Karpas-422 (cell line): ENCODE measurements at regions not wholly inside any gene's neighbourhood (a gene's known extent, or its start where the extent isn't known, plus 50 kb on each side); places are given as distances from the start of the nearest gene placed in this dataset.

Source experiments
- DNase-seq: peaks from one replicate; pipeline ENCODE4 v3.0.0-alpha.2; 2015
- H2AFZ ChIP-seq: fragments of 200-600 bp; sonication (generic); 2 replicates; pipeline ENCODE4 v1.6.1; 2014; ENCODE audit warnings: antibody characterized with exemption, low read length, mixed read lengths
- H3K27ac ChIP-seq: fragments of 200-600 bp; sonication (generic); 2 replicates; pipeline ENCODE4 v1.5.1; 2014; ENCODE audit warnings: mild to moderate bottlenecking, low read length, moderate library complexity
- H3K27me3 ChIP-seq: fragments of 200-600 bp; sonication (generic); 2 replicates; pipeline ENCODE4 v1.6.1; 2014; ENCODE audit warnings: low read length, mixed read lengths
- H3K36me3 ChIP-seq: fragments of 200-600 bp; sonication (generic); 2 replicates; pipeline ENCODE4 v1.6.1; 2014; ENCODE audit warnings: low read length, mixed read lengths; ENCODE audit not compliant: insufficient read depth
- H3K4me1 ChIP-seq: fragments of 200-600 bp; sonication (generic); 2 replicates; pipeline ENCODE4 v1.6.1; 2014; ENCODE audit warnings: mild to moderate bottlenecking, low read length, mixed read lengths
- H3K4me2 ChIP-seq: fragments of 200-600 bp; sonication (generic); 2 replicates; pipeline ENCODE4 v1.6.1; 2014; ENCODE audit warnings: low read length, low read depth, mild to moderate bottlenecking; ENCODE audit not compliant: poor library complexity, severe bottlenecking
- H3K4me3 ChIP-seq: fragments of 200-600 bp; sonication (generic); 2 replicates; pipeline ENCODE4 v1.5.1; 2014; ENCODE audit warnings: mild to moderate bottlenecking, antibody characterized with exemption, low read length, mixed read lengths
- H3K79me2 ChIP-seq: fragments of 200-600 bp; sonication (generic); 2 replicates; pipeline ENCODE4 v1.6.1; 2014; ENCODE audit warnings: mild to moderate bottlenecking, low read length, mixed read lengths
- H3K9ac ChIP-seq: fragments of 200-600 bp; sonication (generic); 2 replicates; pipeline ENCODE4 v1.6.0; 2014; ENCODE audit warnings: low read length
- H3K9me2 ChIP-seq: fragments of 200-600 bp; sonication (generic), shearing (Covaris generic); replicated peaks from 2 replicates; pipeline ENCODE4 v1.6.0; 2014; ENCODE audit warnings: mild to moderate bottlenecking, low read length, moderate library complexity; ENCODE audit not compliant: insufficient read depth
- H3K9me3 ChIP-seq: fragments of 300-700, 200-600 bp; sonication (generic); 2 replicates; pipeline ENCODE4 v1.6.1; 2014; ENCODE audit warnings: low read length, mixed read lengths
- H4K20me1 ChIP-seq: fragments of 200-600 bp; sonication (generic); 2 replicates; pipeline ENCODE4 v1.6.1; 2014; ENCODE audit warnings: mild to moderate bottlenecking, antibody characterized with exemption, low read length, low read depth; ENCODE audit not compliant: insufficient read depth

GRCh38 chr4:3343358-3343757 lies 50.5 kb downstream of the RGS12 start:
- H3K9me2 ChIP-seq: no peaks in the 10 kb centered on the region
- H3K79me2 ChIP-seq: no peaks in the 10 kb centered on the region
- H3K36me3 ChIP-seq: no peaks in the 10 kb centered on the region
- no peak overlapping the region for H3K27ac ChIP-seq
- H3K27me3 ChIP-seq: no peaks in the 10 kb centered on the region
- H3K4me1 ChIP-seq: no peaks in the 10 kb centered on the region
- H4K20me1 ChIP-seq: no peaks in the 10 kb centered on the region
- DNase-seq: no peak
- H3K4me3 ChIP-seq: no peak overlapping the region
- no peak overlapping the region for H2AFZ ChIP-seq
- H3K4me2 ChIP-seq: no peak overlapping the region
- no peaks in the 10 kb centered on the region for H3K9me3 ChIP-seq
- no peak overlapping the region for H3K9ac ChIP-seq

- no peaks in the 10 kb centered on the region for H3K79me2 ChIP-seq
- no peaks in the 10 kb centered on the region for H3K9me3 ChIP-seq
- no peaks in the 10 kb centered on the region for H4K20me1 ChIP-seq
- no peak overlapping the region for H2AFZ ChIP-seq
- H3K9me2 ChIP-seq: no peaks in the 10 kb centered on the region
- H3K9ac ChIP-seq: no peak overlapping the region
- H3K4me2 ChIP-seq: no peak overlapping the region
- no peak for DNase-seq
- no peaks in the 10 kb centered on the region for H3K36me3 ChIP-seq
- no peak overlapping the region for H3K27ac ChIP-seq
- no peaks in the 10 kb centered on the region for H3K4me1 ChIP-seq
- H3K4me3 ChIP-seq: no peak overlapping the region
- no peaks in the 10 kb centered on the region for H3K27me3 ChIP-seq
Observed at GRCh38 chr4:3344104-3344503, 51.3 kb downstream of the RGS12 start.

- no peak overlapping the region for H3K4me3 ChIP-seq
- no peak overlapping the region for H2AFZ ChIP-seq
- no peaks in the 10 kb centered on the region for H3K36me3 ChIP-seq
- H3K4me2 ChIP-seq: no peak overlapping the region
- no peaks in the 10 kb centered on the region for H4K20me1 ChIP-seq
- H3K9me2 ChIP-seq: no peaks in the 10 kb centered on the region
- DNase-seq: no peak
- H3K4me1 ChIP-seq: no peaks in the 10 kb centered on the region
- H3K79me2 ChIP-seq: no peaks in the 10 kb centered on the region
- no peaks in the 10 kb centered on the region for H3K9me3 ChIP-seq
- H3K27ac ChIP-seq: no peak overlapping the region
- no peaks in the 10 kb centered on the region for H3K27me3 ChIP-seq
- no peak overlapping the region for H3K9ac ChIP-seq
Observed at GRCh38 chr4:3344596-3344995, 51.8 kb downstream of the RGS12 start.

GRCh38 chr4:3345384-3345783 lies 52.6 kb downstream of the RGS12 start:
- Histone ChIP-seq H4K20me1 (no peaks in the 10 kb centered on the region), H3K9me3 (no peaks in the 10 kb centered on the region), H3K4me3 (no peak overlapping the region), H3K9ac (no peak overlapping the region), H3K79me2 (no peaks in the 10 kb centered on the region), H2AFZ (no peak overlapping the region), H3K4me1 (no peaks in the 10 kb centered on the region), H3K9me2 (no peaks in the 10 kb centered on the region), H3K27ac (no peak overlapping the region), H3K27me3 (no peaks in the 10 kb centered on the region), H3K36me3 (no peaks in the 10 kb centered on the region), H3K4me2 (no peak overlapping the region)
- no peak for DNase-seq

GRCh38 chr4:3346146-3346545 lies 53.3 kb downstream of the RGS12 start:
- DNase-seq: peak; percentile 89
- Histone ChIP-seq H3K4me2 (no peak overlapping the region), H3K4me1 (no peaks in the 10 kb centered on the region)

GRCh38 chr4:3347871-3348270 lies 55.0 kb downstream of the RGS12 start:
- H3K9me3 ChIP-seq: no peaks in the 10 kb centered on the region
- H3K4me2 ChIP-seq: no peak overlapping the region
- H3K4me3 ChIP-seq: no peak overlapping the region
- DNase-seq: no peak
- no peaks in the 10 kb centered on the region for H3K9me2 ChIP-seq
- no peak overlapping the region for H3K27ac ChIP-seq
- H3K79me2 ChIP-seq: no peaks in the 10 kb centered on the region
- H3K4me1 ChIP-seq: no peaks in the 10 kb centered on the region
- H3K27me3 ChIP-seq: no peaks in the 10 kb centered on the region; the same call in 1 of the 2 replicates
- no peak overlapping the region for H3K9ac ChIP-seq
- no peaks in the 10 kb centered on the region for H3K36me3 ChIP-seq
- H2AFZ ChIP-seq: no peak overlapping the region
- no peaks in the 10 kb centered on the region for H4K20me1 ChIP-seq

More at GRCh38 chr4:3346146-3346545, 53.3 kb downstream of the RGS12 start:
- H3K9me3 ChIP-seq: no peaks in the 10 kb centered on the region
- H4K20me1 ChIP-seq: no peaks in the 10 kb centered on the region
- no peak overlapping the region for H3K27ac ChIP-seq
- no peak overlapping the region for H3K4me3 ChIP-seq
- no peaks in the 10 kb centered on the region; the same call in 1 of the 2 replicates for H3K27me3 ChIP-seq
- no peak overlapping the region for H3K9ac ChIP-seq
- no peaks in the 10 kb centered on the region for H3K79me2 ChIP-seq
- no peaks in the 10 kb centered on the region for H3K9me2 ChIP-seq
- no peak overlapping the region for H2AFZ ChIP-seq
- no peaks in the 10 kb centered on the region for H3K36me3 ChIP-seq

- Histone ChIP-seq H2AFZ (no peak overlapping the region), H4K20me1 (no peaks in the 10 kb centered on the region), H3K79me2 (no peaks in the 10 kb centered on the region), H3K4me3 (no peak overlapping the region), H3K36me3 (no peaks in the 10 kb centered on the region), H3K4me1 (no peaks in the 10 kb centered on the region), H3K27me3 (no peaks in the 10 kb centered on the region; the same call in 1 of the 2 replicates), H3K4me2 (no peak overlapping the region), H3K9me3 (no peaks in the 10 kb centered on the region), H3K27ac (no peak overlapping the region), H3K9me2 (no peaks in the 10 kb centered on the region), H3K9ac (no peak overlapping the region)
- no peak for DNase-seq
Observed at GRCh38 chr4:3348621-3349020, 55.8 kb downstream of the RGS12 start.

GRCh38 chr4:3349116-3349515 lies 56.3 kb downstream of the RGS12 start:
- Histone ChIP-seq H4K20me1 (no peaks in the 10 kb centered on the region), H3K4me3 (no peak overlapping the region), H3K4me2 (no peak overlapping the region), H3K79me2 (no peaks in the 10 kb centered on the region), H3K27ac (no peak overlapping the region), H3K9me2 (no peaks in the 10 kb centered on the region), H3K36me3 (no peaks in the 10 kb centered on the region), H3K4me1 (no peaks in the 10 kb centered on the region), H3K9ac (no peak overlapping the region), H2AFZ (no peak overlapping the region), H3K9me3 (no peaks in the 10 kb centered on the region), H3K27me3 (no peaks in the 10 kb centered on the region; the same call in 1 of the 2 replicates)
- no peak for DNase-seq

- H3K79me2 ChIP-seq: no peaks in the 10 kb centered on the region
- no peak for DNase-seq
- no peak overlapping the region for H3K9ac ChIP-seq
- no peak overlapping the region for H3K4me2 ChIP-seq
- no peaks in the 10 kb centered on the region; the same call in 1 of the 2 replicates for H3K27me3 ChIP-seq
- no peaks in the 10 kb centered on the region for H3K9me3 ChIP-seq
- no peaks in the 10 kb centered on the region for H3K36me3 ChIP-seq
- no peak overlapping the region for H3K4me3 ChIP-seq
- H2AFZ ChIP-seq: no peak overlapping the region
- no peaks in the 10 kb centered on the region for H3K9me2 ChIP-seq
- no peaks in the 10 kb centered on the region for H4K20me1 ChIP-seq
- H3K4me1 ChIP-seq: peaks cover 3% of the 10 kb centered on the region; the same call in 1 of the 2 replicates
- H3K27ac ChIP-seq: no peak overlapping the region
Observed at GRCh38 chr4:3351997-3352396, 59.2 kb downstream of the RGS12 start.
